NCI-H187 treated with DMSO at 0.1 percent for 48 hours (cell line): ENCODE measurements at regions not wholly inside any gene's neighbourhood (a gene's known extent, or its start where the extent isn't known, plus 50 kb on each side); places are given as distances from the start of the nearest gene placed in this dataset.

Experiments
- DNase-seq: peaks from one replicate; lab custom pipeline; 2025; lab: John Stamatoyannopoulos, UW

DNA sequence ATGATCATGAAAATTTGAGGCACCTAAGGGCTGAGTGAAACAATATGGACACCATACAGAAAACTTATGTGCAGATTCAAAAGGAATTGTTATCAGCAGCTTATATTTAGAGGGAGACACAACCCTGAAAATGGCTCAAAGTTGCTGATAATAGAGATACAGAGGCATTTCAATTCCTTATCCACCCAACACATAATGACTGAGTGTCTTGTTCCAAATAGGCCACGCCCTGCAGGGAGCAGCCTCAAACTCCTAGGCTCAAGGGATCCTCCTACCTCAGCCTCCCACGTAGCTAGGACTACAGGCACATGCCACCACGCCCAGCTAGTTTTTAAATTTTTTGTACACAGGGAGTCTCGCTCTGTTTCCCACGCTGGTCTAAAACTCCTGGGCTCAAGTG is 79.0 kb downstream of the LBH start:
- no peak for DNase-seq

DNA sequence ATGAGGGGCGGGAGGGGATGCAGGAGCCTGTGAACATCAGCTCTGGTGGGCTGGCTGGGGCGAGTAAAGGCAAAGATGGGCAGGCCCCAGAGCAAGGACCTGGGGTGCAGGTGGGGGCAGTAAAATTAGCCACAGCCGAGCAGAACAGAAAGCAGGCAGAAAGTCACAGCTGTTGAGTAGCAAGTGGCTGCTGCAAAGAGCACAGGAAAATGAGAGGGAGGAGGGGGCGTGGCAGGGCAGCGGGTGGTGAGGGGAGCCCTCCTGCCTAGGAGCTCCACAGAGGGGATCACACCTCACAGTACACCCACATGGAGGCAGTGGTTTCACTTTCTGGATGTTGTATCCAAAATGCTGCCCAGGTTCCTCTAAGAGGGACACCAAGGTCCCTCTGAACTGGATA is 79.6 kb downstream of the LBH start:
- no peak for DNase-seq

DNA sequence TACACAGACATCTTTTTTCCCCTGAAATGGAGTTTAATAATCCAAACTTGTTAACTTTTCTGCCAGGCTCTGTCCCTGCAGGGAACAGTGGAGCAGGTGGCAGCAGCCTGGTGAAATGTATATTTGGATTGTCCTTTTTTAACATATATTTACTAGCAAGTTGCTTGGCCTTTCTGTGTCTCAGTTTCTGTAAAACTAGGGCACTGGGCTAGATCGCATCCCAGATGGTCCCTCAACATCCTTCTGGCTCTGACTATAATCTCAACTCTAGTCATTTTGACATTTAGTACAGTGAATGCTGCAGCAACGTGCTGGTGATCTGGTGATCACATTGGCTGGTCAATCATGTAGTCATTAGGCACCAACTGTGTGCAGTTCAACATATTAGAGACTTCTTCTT is 80.4 kb downstream of the LBH start:
- no peak for DNase-seq

DNA sequence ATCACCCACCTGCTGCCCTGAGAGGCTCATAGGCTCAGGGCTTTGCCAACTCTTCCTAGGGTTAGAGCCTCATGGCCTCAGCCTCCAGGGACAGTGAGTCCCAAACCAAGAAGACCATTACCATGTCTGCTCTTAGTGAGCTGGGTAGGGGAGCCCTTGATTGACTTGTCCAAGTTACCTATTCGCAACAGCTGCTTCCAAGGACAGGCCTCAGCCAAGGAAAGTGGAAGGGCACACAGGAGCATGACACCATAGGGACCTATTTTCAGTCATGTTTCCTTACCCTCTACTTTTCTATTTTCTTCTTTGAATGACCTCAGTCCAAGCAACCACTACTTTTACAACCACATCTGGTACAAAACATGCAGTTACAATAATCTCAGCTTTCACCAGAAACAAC is 81.6 kb downstream of the LBH start:
- no peak for DNase-seq

DNA sequence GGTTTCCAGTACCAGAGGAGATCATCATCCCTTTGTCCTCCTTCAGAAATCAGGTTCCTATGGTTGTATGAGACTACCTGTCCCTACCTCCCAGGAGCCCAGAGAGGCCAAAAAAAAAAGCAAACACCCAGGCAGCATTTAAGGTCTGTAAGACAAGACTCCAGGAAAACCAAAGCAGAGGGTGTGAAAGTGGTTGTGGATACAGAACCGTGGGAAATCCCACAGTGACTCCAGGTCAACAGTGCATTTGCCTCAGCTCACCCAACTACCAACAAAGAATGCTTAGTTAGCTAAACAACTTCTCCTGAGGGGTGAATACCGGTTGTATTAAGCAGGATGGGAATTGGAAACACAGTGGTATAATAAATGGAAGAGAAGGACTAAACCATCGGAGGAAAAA is 83.6 kb downstream of the LBH start:
- DNase-seq = no peak

DNA sequence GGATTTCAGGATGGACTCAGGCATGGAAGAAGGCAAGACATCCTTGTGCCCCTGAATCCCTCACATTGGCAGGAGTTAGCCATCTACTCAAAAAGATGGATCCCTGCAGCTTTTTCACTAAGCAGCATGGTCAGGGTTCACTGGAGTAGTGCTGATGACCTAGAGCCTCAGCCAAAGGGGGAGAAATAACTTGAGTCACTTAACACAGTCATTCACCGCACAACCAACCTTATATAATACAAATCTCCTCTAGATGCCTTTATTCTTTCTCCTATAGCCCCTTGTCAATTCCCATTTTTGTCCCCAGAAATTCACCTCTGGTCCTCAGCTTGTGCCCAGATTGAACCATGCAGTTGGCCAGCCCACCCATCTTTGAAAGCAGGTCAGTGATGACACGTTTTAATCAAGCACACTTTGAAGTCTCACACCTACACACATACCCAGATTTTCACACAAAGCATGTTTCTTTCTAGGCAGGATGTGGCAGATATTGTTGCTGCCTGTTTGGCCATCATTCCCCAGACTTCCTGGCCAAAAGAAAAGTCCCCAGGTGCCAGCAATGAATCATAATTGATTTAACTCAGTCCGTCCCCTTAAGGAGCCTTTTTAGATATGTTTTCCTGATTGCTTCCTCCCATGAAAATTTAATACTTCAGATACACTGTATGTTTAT is 84.2 kb downstream of the LBH start:
- no peak for DNase-seq

DNA sequence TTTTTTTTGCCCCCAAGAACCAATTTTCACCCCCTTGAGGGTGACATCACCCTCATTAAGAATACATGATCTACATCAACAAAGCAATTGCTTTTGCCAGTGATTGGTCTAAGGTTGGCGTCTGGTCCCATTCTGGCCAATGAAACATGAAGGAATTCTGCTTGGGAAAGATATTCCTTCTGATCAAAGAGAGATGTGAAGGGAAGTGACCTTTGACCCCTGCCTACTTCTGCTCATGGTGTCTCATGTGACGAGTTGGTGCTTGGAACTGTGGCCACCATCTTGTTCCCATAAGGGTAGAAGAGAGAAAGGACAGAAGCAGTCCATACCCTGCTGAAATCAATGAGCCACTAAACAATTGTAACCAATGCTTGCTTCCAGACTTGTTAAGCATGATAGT is 85.1 kb downstream of the LBH start:
- no peak for DNase-seq

DNA sequence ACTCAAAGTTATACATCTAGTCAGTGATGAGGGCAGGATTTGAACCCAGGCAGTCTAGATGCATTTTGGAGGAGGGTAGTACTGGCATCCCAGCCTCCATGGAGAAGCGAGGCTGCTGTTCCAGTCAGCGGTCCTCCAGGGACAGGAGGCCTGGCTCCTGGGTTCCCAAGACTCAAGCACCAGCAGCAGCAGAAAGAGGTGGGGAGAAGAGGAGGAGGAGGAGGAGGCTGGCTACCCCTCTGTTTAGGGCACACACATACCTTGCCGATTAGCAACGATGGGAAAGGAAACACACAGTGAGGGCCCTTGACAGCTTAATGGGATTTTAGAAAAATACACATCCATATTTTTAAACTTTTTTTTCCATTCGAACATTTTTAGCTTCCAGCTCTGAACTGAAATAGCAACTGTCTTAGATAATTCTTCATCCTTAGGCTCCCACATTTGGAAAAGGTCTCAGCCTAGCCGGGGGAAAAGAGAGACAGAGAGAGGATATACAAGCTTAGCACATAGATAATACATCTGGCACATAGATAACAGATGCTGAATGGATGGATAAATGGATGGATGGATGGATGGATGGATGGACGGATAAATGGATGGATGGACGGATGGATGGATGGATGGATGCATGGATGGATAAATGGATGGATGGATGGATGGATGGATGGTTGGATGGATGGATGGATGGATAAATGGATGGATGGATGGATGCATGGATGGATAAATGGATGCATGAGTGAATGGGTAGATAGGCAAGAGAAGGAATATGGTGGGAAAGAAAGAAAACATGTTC is 87.9 kb downstream of the LBH start:
- DNase-seq = no peak

DNA sequence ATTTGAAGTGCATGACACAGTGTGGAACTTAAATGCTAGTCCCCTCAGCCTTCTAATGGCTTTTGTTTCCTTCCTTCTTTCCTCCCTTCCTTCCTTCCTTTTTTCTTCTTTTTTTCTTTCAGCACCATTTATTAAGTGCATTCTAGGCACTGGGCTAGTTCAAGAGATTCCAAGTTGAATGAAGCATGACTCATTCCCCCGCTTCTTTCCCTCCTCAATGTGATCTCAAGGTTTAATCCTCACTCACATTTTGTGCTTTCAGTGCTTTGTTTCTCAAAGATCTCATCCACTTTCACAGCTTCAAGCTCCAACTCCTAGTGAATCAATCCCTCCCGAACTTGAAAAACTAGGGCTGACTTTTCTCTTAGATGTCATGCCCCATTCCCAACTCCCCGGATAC is 90.1 kb downstream of the LBH start:
- no peak for DNase-seq

DNA sequence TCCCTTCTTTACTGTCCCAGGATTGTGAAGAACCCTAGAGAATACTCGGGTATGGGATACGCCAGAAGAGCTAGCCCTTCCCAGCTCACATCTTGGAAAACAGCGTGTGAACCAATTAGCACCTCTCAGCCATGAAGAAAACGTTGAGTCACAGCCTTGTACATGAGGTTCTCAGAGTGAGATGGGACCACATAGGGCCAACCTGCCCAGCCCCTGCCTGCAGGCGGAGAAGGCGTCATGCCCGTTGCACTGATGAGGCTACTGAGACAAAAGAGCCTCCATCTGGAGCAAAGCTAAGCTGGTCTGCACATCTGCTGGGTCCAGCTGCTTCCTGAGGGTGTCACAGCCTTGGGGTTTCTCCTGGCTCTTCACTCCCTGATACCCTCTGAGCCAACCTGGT is 92.2 kb downstream of the LBH start:
- DNase-seq = no peak

DNA sequence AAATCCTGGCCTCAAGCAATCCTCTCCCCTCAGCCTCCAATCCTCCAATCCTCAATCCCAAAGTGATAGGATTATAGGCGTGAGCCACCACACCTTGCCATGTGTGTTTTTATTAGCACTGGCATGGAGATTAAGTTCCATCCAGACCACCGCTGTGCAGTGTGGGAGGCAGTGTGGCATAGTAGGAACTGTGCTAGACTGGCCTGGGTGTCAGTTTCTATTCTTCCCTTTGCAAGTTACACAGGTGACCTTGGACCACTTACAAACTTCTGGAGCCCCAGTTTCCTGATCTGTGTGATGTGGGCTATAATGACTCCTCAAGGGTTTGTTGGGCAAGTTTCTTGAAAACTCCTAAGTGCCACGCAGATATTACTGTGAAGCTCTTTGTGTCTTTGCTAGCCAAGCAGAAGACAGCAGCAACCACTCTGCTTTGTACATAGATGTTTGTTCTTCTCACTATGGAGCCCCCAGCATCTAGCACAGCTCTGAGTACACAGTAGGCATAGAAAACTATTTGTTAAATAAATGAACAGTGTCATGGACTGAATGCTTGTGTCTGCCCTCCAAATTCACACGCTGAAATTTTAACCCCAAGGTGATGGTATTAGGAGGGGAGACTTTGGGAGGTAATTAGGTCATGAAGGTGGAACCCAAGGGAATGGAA is 93.0 kb downstream of the LBH start:
- DNase-seq = no peak

DNA sequence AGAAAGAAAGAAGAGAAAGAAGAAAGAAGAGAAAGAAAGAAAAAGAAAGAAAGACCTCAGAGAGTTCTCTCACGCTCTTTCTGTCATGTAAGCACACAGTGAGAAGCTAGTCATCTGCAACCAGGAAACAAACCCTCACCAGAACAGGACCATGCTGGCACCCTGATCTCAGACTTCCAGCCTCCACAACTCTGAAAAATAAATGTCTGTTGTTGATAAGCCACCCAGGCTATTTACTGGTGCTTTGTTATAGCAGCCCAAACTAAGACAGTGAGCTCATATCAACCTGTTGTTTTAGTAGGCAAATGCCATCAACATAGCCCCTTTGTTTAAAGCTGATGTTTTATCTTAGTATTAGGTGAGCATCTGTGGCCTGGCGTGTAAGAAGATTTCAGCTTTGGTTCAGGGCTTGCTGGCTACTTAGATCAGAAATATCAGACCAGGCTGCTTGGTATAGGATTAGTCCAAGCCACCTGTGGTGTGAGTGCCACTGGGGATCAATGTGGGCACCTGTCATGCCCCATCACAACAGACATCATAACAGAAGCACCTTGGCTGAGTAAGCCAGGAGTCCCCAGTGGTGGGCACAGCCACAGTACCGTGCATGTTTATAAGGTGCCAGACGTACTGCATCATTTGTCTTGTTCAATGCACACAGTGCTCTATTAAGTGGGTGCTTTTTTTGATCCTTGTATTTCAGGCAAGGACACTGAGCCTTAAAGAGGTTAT is 94.4 kb downstream of the LBH start:
- no peak for DNase-seq

DNA sequence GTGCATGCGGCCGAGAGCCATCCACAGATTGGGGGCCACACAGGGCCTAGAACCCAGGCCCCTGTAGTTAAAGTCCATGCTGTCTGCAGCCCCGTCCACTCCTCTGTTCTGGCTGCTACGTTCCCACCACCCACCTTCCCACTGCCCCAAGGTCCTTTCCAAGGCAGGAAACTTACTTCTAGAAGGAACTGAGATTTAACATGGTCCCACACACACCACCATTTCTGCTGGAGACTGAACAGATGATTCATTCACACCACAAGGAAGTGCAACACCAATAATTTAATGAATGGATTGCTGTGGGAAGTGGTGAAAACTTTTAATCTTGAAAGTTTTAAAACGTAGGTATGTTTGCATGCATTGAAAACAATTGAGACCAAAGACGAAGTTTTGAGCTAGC is 95.2 kb downstream of the LBH start:
- DNase-seq = no peak

DNA sequence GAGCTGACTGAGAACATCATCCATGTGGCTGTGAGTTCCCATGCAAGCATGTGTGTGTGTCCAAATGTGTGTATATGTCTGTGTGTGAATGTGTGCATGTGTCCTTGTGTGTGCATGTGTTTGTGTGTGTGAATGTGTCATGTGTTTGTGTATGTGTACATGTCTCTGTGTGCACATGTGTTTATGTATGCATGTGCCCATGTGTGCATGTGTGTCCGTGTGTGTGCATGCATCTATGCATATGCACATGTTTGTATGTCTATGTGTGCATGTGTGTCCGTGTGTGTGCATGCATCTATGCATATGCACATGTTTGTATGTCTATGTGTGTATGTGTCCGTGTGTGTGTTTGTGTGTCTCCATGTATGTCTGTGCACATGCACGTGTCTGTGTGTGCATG is 99.7 kb downstream of the LBH start:
- DNase-seq = no peak

DNA sequence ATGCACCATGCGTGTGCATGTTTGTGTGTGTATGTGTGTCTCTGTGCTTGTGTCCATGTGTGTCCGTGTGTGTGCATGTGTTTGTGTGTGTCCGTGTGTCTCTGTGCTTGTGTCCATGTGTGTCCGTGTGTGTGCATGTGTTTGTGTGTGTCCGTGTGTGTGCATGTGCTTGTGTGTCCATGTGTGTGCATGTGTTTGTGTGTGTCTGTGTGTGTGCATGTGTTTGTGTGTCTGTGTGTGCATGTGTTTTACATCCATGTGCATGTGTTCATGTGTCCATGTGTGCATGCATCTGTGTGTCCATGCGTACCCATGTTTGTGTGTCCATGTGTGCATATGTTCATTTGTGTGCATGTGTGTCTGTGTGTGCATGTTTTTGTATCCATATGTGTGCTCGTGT is 100.5 kb downstream of the LBH start:
- DNase-seq = no peak

DNA sequence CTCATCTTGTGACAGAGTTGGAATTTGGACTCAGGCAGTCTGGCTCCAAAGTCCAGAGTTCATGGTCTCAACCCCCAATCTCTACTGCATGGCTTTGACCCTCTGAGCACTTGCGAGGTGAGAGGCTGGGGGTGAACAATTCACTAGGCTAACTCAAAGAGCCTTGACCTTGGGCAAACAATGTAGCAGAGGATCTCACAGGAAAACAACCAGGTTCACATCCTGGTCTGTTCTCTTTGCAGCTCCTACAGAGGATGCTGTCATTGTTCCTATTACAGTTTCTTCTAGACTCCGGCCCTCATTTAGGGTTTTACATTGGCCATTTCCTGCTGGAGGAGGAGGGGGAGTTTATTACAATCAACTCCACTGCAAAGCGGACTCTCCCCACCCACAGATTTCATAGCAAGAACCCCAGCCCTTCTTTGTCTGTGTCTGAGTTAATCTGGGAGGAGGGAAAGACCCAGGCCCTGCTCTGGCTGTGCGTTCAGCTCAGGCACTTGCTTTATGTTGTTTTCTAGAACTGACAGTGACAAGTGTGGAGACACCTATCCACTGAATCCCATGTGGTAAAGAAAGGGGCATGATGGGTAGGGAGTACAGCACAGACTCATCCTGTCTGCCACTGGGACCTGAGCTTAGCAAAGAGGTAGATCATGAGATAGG is 101.6 kb downstream of the LBH start:
- no peak for DNase-seq

DNA sequence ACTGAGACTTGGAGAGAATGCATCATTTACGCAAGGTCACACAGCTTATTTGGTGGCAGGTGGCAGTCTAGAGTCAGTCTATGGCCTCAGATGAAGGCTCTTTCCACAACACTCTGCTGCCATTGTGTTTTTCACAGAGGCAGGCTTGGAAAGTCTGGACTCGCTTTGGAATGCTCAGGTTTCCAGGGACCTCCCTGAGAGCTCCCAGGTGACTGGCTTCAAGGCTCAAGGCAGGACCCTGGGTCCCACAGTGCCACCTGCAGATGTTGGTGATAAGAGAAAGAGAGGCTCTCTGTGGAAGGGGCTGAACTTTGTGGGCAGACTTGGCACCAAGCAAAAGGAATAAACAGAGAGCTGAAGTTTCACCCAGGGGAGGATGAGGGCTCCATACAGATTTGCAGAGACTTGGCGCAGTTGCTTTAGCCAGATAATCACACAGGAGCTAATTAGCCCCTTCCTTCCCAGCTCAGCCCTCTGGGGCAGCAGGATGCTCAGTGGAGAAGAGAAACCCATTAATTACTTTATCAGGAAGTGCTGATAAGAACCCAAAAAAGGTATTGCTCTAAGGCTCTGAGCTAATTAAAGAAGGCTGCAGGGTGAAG is 103.5 kb downstream of the LBH start:
- DNase-seq = no peak

DNA sequence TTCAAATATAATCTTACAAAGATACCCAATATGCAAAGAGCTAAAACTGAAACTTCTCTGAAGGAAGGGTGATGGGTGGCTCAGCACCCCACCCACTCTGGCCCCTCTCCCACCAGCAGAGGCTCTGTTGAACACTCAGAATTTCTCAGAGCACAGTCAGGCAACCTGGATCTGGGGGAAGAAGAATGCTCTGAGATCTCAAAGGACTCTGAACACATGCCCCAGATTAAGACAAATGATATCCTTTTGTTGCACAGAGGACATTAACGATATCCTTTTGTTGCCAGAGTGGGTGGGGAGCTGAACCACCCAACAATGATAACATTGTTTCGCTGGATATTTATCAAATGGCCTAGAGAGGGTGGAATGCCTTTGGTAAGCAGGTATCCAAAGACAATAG is 104.8 kb downstream of the LBH start:
- DNase-seq = no peak

DNA sequence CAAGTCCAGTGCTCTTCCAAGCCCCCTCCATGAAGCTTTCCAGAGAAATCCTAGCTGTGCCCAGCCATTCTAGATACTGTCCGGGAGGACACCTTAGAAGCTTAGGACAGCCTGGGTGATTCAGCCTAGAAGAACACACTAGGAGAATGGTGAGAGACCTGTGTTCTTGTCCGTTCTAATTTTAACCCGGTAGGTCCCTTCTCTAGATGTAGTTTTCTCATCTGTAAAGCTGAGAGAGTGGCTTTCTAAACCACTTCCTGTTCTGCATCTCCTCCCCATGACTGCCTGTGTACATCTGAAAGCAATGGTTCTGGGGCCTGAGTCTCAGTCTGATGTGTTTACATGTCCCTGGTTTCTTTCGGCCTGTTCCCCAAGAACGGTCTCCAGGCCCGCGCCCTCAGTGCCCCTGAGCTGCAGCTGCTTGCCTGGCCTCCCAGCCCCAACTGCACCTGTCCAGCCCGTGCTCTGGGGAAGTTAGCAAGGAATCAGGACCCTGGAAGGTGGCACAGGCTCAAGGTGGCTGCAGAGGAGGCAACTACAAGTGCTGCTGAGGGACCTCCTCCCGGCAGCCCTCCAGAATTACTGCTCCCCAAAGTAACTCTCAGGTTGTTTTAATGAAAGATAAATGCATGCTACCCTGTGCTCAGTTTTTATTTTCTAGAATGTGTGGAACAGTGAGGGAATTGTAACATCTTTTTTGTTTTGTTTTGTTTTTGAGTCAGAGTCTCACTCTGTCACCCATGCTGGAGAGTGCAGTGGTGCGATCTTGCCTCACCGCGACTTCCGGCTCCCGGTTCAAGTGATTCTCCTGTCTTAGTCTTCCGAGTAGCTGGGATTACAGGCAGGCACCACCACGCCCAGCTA is 105.9 kb downstream of the LBH start:
- DNase-seq = no peak

DNA sequence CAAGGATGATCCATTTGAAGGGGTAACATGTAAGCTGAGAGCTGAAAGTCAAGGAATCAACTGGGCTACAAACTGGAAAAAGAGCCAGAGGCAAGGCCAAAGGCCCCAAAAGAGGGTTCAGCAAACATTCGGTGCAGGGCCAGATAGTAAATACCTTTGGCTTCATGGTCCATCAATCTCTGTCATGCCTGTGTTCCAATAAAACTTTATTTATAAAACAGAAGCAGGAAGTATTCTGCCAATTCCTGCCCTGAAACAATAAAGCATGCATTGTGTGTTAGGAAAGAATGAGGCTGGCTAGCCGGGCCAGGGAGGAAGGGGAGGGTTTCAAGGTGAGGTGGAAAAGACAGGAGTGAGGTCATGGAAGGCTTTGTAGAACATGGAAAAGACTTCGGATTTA is 107.1 kb downstream of the LBH start:
- no peak for DNase-seq

DNA sequence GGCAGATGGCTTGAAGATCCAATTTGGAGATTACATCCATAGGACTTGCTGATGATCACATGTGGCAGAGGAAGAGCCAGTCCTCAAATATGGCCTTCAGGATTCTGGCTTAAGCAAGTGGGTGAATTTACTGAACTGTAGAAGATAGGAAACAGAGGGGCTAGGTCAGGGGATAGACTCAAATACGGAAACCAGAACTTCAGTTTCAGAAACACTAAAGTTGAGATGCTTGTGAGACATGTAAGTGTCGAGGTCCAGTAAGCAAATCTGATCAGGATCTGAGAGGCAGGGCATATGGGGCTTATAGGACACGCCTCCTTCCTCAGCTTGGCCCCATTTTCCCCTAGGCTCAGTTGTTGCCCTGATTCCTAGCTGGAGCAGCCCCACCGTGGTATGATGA is 107.7 kb downstream of the LBH start:
- no peak for DNase-seq
